Activated naive CD8-positive, alpha-beta T cell treated with anti-CD3 and anti-CD28 coated beads, Interleukin-2, amount 50 U/mL, for 24 hours (primary cell): ENCODE measurements at regions not wholly inside any gene's neighbourhood (a gene's known extent, or its start where the extent isn't known, plus 50 kb on each side); places are given as distances from the start of the nearest gene placed in this dataset.

Source experiments
- ATAC-seq: fragments of 150-1000 bp; cut with Tn5 transposase; one replicate; pipeline ENCODE4 v1.10.0; 2021
- DNase-seq: peaks from one replicate; pipeline ENCODE4 v3.0.0; 2021
- H3K27ac Mint-ChIP-seq: one replicate; pipeline ENCODE4 v1.8.0; 2021; ENCODE audit warnings: mild to moderate bottlenecking, mixed read lengths
- H3K27me3 Mint-ChIP-seq: one replicate; pipeline ENCODE4 v1.8.0; 2021; ENCODE audit warnings: mixed read lengths
- H3K36me3 Mint-ChIP-seq: one replicate; pipeline ENCODE4 v1.8.0; 2021; ENCODE audit warnings: low read depth, mixed read lengths
- H3K4me1 Mint-ChIP-seq: one replicate; pipeline ENCODE4 v1.8.0; 2021; ENCODE audit warnings: mixed read lengths
- H3K4me3 Mint-ChIP-seq: one replicate; pipeline ENCODE4 v1.8.0; 2021; ENCODE audit warnings: mild to moderate bottlenecking, moderate library complexity, mixed read lengths
- H3K9me3 Mint-ChIP-seq: one replicate; pipeline ENCODE4 v1.8.0; 2021; ENCODE audit warnings: mixed read lengths

GRCh38 chr3:174758943-174759342 lies 100.2 kb upstream of the NAALADL2 start:
- no peak overlapping the region for H3K27ac Mint-ChIP-seq
- ATAC-seq (no peak), DNase-seq (no peak)
- H3K27me3 Mint-ChIP-seq, result no peaks in the 10 kb centered on the region
- no peaks in the 10 kb centered on the region for H3K36me3 Mint-ChIP-seq
- peaks cover 4% of the 10 kb centered on the region for H3K9me3 Mint-ChIP-seq
- no peak overlapping the region for H3K4me3 Mint-ChIP-seq
- H3K4me1 Mint-ChIP-seq, result no peaks in the 10 kb centered on the region

- no peak overlapping the region for H3K4me3 Mint-ChIP-seq
- no peaks in the 10 kb centered on the region for H3K36me3 Mint-ChIP-seq
- ATAC-seq (no peak), DNase-seq (no peak)
- H3K27ac Mint-ChIP-seq, result no peak overlapping the region
- H3K9me3 Mint-ChIP-seq, result no peaks in the 10 kb centered on the region
- H3K4me1 Mint-ChIP-seq, result no peaks in the 10 kb centered on the region
- no peaks in the 10 kb centered on the region for H3K27me3 Mint-ChIP-seq
Measured at GRCh38 chr3:174767406-174767805, 91.7 kb upstream of the NAALADL2 start.

GRCh38 chr3:174767853-174768382 lies 91.2 kb upstream of the NAALADL2 start:
- Mint-ChIP-seq H3K36me3 (no peaks in the 10 kb centered on the region), H3K27ac (no peak overlapping the region), H3K27me3 (no peaks in the 10 kb centered on the region), H3K4me1 (no peaks in the 10 kb centered on the region), H3K9me3 (no peaks in the 10 kb centered on the region), H3K4me3 (no peak overlapping the region)
- DNase-seq (no peak), ATAC-seq (no peak)

DNA sequence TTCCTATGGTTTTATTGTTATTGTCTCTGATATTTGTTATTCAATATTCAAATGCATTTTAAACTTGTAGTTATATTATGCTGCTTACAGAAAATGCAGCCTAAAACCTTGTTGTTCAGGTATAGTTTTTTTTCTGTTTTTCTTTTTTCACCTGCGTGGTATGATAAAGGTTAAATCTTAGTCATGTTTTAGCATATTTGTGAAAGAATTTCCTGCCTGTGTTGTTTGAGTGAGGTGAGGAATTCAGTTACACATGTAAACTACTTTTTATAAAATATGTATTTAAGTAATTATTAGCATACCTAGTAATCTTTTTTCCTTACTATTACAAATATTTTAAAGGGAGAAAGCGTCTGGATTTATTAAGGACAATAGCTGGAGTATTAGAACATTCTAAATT lies 90.0 kb upstream of the NAALADL2 start:
- DNase-seq (no peak), ATAC-seq (no peak)
- Mint-ChIP-seq H3K4me1 (no peaks in the 10 kb centered on the region), H3K36me3 (no peaks in the 10 kb centered on the region), H3K27me3 (no peaks in the 10 kb centered on the region), H3K27ac (no peak overlapping the region), H3K4me3 (no peak overlapping the region), H3K9me3 (no peaks in the 10 kb centered on the region)

GRCh38 chr3:174775603-174776002 lies 83.5 kb upstream of the NAALADL2 start:
- ATAC-seq (no peak), DNase-seq (no peak)
- Mint-ChIP-seq H3K9me3 (no peaks in the 10 kb centered on the region), H3K4me1 (no peaks in the 10 kb centered on the region), H3K27me3 (no peaks in the 10 kb centered on the region), H3K27ac (no peak overlapping the region), H3K36me3 (no peaks in the 10 kb centered on the region), H3K4me3 (no peak overlapping the region)

DNA sequence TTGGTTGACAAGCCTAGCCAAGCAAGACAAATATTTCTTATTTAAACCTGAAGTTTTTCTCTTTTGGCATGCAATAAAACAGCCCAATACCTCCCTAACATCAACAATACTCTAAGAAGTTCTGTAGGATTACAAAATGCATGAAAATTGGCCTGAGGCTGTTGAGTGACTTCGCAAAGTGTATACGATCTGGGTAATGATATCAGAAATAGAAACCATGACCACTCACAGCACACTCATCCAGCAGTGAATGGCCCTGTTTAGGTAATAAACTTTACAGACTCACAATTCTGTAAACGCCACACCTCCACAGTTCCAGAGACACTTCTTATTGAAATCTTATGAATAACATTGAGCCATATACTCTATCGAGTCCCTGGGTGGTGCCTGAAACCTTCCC lies 83.0 kb upstream of the NAALADL2 start:
- no peak overlapping the region for H3K27ac Mint-ChIP-seq
- no peaks in the 10 kb centered on the region for H3K36me3 Mint-ChIP-seq
- no peak overlapping the region for H3K4me3 Mint-ChIP-seq
- no peaks in the 10 kb centered on the region for H3K4me1 Mint-ChIP-seq
- DNase-seq (no peak), ATAC-seq (no peak)
- H3K27me3 Mint-ChIP-seq, result no peaks in the 10 kb centered on the region
- H3K9me3 Mint-ChIP-seq, result no peaks in the 10 kb centered on the region

DNA sequence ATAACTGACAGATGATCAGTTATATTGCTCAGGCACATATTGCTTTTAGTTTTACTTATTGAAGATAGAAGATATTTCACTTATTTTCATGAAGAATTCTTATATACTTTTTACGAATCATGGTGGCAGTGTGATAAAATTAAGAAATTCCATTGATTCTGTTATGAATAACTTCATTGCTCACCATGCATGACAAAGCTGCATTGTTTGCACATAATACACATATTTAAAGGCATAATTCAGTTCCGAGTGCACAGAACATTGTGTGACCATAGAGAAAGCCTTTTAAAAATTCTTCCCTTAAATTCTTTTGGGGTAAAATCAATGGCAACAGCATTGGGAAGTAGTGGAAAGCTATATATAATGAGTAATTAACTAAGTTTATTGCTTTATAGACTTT lies 82.5 kb upstream of the NAALADL2 start:
- no peaks in the 10 kb centered on the region for H3K4me1 Mint-ChIP-seq
- H3K4me3 Mint-ChIP-seq, result no peak overlapping the region
- H3K27me3 Mint-ChIP-seq, result no peaks in the 10 kb centered on the region
- H3K36me3 Mint-ChIP-seq, result no peaks in the 10 kb centered on the region
- no peaks in the 10 kb centered on the region for H3K9me3 Mint-ChIP-seq
- DNase-seq (no peak), ATAC-seq (no peak)
- no peak overlapping the region for H3K27ac Mint-ChIP-seq

DNA sequence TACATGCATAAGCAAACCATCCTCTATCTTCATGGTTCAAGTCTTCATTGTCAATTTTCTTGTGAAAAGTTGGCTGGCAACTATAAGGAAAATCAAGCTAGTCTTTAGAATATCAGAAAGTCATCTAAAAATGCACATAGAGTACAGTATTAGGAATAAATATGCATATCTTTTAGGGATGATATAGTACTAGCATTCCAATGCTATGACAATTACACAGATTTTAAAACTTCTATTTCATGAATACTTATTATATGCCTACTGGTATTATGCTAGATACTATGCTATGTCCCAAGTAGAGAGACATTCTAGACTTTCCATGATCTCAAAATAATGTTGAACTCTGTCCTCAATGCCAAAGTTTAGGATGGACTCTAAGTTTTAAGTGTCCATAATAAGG lies 81.3 kb upstream of the NAALADL2 start:
- Mint-ChIP-seq H3K27me3 (no peaks in the 10 kb centered on the region), H3K4me1 (no peaks in the 10 kb centered on the region), H3K9me3 (no peaks in the 10 kb centered on the region), H3K27ac (no peak overlapping the region), H3K4me3 (no peak overlapping the region), H3K36me3 (no peaks in the 10 kb centered on the region)
- ATAC-seq (no peak), DNase-seq (no peak)

- ATAC-seq, result no peak
- no peaks in the 10 kb centered on the region for H3K27me3 Mint-ChIP-seq
- H3K9me3 Mint-ChIP-seq, result no peaks in the 10 kb centered on the region
- no peak overlapping the region for H3K4me3 Mint-ChIP-seq
- H3K4me1 Mint-ChIP-seq, result no peaks in the 10 kb centered on the region
- no peak overlapping the region for H3K27ac Mint-ChIP-seq
- DNase-seq, result no peak
- H3K36me3 Mint-ChIP-seq, result no peaks in the 10 kb centered on the region
Measured at GRCh38 chr3:174783502-174783901, 75.6 kb upstream of the NAALADL2 start.

DNA sequence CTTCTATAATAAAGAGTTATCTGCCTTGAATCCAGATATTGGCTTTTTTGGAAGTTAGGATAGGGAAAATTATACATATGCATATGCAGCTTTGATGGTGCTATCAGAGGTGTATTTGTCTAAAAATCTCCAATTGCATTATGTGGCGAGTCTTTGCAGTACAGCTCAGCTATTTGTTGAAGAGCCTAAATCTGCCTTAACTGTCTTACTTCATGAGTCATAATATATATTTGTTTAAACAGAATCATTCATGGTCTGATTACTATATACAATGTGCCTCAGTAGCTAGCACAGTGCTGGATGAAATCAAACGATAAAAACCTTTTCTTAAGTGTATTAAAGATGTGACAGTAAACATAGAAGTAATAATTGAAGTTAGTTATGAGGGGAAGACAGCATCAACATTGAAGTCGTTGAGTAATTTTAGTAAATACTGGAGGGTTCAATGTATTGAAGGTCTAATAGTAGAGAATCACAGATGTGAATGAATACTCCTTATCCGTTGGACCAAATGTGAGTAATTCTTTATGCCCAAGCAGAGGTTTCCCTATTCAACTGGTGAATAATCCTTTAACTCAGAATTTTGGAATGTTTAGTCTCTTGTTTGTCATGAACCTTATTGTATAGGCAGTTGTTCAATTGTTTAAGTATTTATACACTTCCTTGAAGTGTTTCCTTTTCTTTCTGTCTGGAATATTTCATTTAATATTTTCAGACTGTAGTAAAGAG lies 74.8 kb upstream of the NAALADL2 start:
- Mint-ChIP-seq H3K27ac (no peak overlapping the region), H3K27me3 (no peaks in the 10 kb centered on the region), H3K4me1 (no peaks in the 10 kb centered on the region), H3K9me3 (no peaks in the 10 kb centered on the region), H3K4me3 (no peak overlapping the region), H3K36me3 (no peaks in the 10 kb centered on the region)
- DNase-seq (no peak), ATAC-seq (no peak)

DNA sequence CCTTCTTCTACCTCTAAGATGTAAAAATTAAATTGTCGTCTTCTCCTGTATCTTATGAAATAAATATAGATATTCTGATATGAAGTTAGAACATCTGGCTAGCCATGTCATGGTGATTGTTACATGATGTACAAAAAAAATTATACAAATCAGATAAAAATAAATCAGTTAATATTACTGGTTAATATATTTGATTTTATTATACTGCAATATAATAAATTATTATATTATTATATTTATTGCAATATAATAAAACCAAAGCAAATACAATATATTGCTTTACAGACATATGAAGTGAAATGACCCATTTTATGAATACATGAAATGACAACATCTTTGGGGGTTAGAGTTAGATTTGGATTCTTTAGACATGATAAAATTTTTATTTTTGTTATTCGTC lies 72.3 kb upstream of the NAALADL2 start:
- no peak overlapping the region for H3K4me3 Mint-ChIP-seq
- no peaks in the 10 kb centered on the region for H3K4me1 Mint-ChIP-seq
- no peak overlapping the region for H3K27ac Mint-ChIP-seq
- no peaks in the 10 kb centered on the region for H3K27me3 Mint-ChIP-seq
- DNase-seq, result no peak
- no peaks in the 10 kb centered on the region for H3K36me3 Mint-ChIP-seq
- H3K9me3 Mint-ChIP-seq, result no peaks in the 10 kb centered on the region
- ATAC-seq, result no peak

DNA sequence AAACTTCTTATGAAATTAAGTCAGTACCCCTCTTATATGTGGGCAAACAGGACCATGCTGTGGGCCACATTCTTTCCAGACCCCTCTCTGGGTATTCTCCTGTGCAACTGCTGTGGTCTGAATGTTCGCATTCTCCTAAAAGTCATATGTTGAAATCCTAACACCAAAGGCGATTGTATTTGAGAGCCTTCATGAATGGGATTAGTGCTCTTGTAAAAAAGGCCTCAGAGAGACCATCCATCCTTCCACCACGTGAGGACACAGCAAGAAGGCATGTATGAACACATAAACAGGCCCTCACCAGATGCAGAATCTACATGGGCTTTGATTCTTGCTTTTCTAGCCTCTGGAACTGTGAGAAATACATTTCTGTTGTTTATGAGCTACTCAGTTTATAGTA lies 68.0 kb upstream of the NAALADL2 start:
- no peaks in the 10 kb centered on the region for H3K36me3 Mint-ChIP-seq
- no peak overlapping the region for H3K4me3 Mint-ChIP-seq
- no peaks in the 10 kb centered on the region for H3K4me1 Mint-ChIP-seq
- H3K9me3 Mint-ChIP-seq, result no peaks in the 10 kb centered on the region
- DNase-seq (no peak), ATAC-seq (no peak)
- no peaks in the 10 kb centered on the region for H3K27me3 Mint-ChIP-seq
- no peak overlapping the region for H3K27ac Mint-ChIP-seq

DNA sequence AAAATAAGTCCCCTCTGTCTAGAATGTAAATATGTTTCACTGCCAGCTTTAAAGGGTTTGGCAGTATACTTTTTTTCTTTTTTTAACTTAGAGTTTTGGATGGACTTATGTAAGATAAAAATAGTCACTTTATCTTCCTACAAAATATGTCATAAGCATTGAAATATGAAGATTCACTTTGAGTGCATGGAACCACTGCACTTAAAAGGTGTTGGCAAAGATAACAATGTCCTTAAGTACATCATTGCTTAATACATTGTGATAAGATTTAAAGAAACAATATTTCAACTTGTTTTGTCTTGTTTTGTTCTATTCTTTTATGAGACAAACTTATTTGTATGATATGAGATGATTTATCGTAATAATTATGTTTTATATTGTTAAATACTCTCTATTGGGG lies 66.3 kb upstream of the NAALADL2 start:
- ATAC-seq, result no peak
- no peak for DNase-seq
- Mint-ChIP-seq H3K36me3 (no peaks in the 10 kb centered on the region), H3K27me3 (no peaks in the 10 kb centered on the region), H3K9me3 (peaks cover 5% of the 10 kb centered on the region), H3K27ac (no peak overlapping the region), H3K4me1 (no peaks in the 10 kb centered on the region), H3K4me3 (no peak overlapping the region)
